OCI-LY1 (cell line): ENCODE measurements at regions not wholly inside any gene's neighbourhood (a gene's known extent, or its start where the extent isn't known, plus 50 kb on each side); places are given as distances from the start of the nearest gene placed in this dataset.

Experiments
- CTCF ChIP-seq: fragments of 200-600 bp; sonication (generic), shearing (Covaris generic); IDR thresholded peaks from 2 replicates; pipeline ENCODE4 v1.5.1; 2017; ENCODE audit warnings: mild to moderate bottlenecking, antibody characterized with exemption, low read length, moderate library complexity, mixed read lengths
- EZH2 ChIP-seq: fragments of 200-600 bp; sonication (generic), shearing (Covaris generic); IDR thresholded peaks from 2 replicates; pipeline ENCODE4 v1.8.0; 2017; ENCODE audit warnings: borderline replicate concordance, mixed run types, mild to moderate bottlenecking, antibody characterized with exemption, low read length, moderate library complexity, mixed read lengths

GRCh38 chr6:28841290-28841689 lies 82.5 kb downstream of the TRIM27 start:
- 0 out of 2 replicates have a peak, but pooled peaks have one; percentile 5 for TF ChIP-seq CTCF
- no peak for TF ChIP-seq EZH2
